Amniotic epithelial cell (primary cell): ENCODE measurements at regions not wholly inside any gene's neighbourhood (a gene's known extent, or its start where the extent isn't known, plus 50 kb on each side); places are given as distances from the start of the nearest gene placed in this dataset.
"Not testable (repeated sequence)": the region's sequence is repeated elsewhere in the genome, so short reads cannot be mapped to it uniquely, and the experiment has no call there.

Experiments
- DNase-seq: peaks from one replicate; pipeline ENCODE4 v3.0.0-alpha.2; 2010; ENCODE audit warnings: low read depth

- DNase-seq, result no peak
These were observed 447.3 kb upstream of the ARRDC3 start for GRCh38 chr5:91830361-91830953.

- no peak for DNase-seq
These were observed 442.5 kb upstream of the ARRDC3 start for GRCh38 chr5:91825618-91826017.

- DNase-seq, result no peak
These were observed 441.3 kb upstream of the ARRDC3 start for GRCh38 chr5:91824406-91824805.

- no peak for DNase-seq
These were observed 437.8 kb upstream of the ARRDC3 start for GRCh38 chr5:91820874-91821273.

GRCh38 chr5:91816681-91817080, 433.6 kb upstream of the ARRDC3 start:
- DNase-seq, result no peak

GRCh38 chr5:91797576-91797975, 414.5 kb upstream of the ARRDC3 start:
- no peak for DNase-seq

- DNase-seq, result no peak
These were observed 411.9 kb upstream of the ARRDC3 start for GRCh38 chr5:91794856-91795548.

- DNase-seq, result no peak
These were observed 411.3 kb upstream of the ARRDC3 start for GRCh38 chr5:91794455-91794854.

GRCh38 chr5:91787718-91788117, 404.6 kb upstream of the ARRDC3 start:
- no peak for DNase-seq

- no peak for DNase-seq
These were observed 394.6 kb upstream of the ARRDC3 start for GRCh38 chr5:91777671-91778070.

GRCh38 chr5:91776249-91776648, 393.1 kb upstream of the ARRDC3 start:
- no peak for DNase-seq

GRCh38 chr5:91770400-91770799, 387.3 kb upstream of the ARRDC3 start:
- DNase-seq, result no peak

GRCh38 chr5:91757383-91757782, 374.3 kb upstream of the ARRDC3 start:
- DNase-seq, result not testable (repeated sequence)

- DNase-seq, result no peak
These were observed 371.9 kb upstream of the ARRDC3 start for GRCh38 chr5:91754990-91755389.

GRCh38 chr5:91744470-91744869, 361.4 kb upstream of the ARRDC3 start:
- DNase-seq, result not testable (repeated sequence)

- no peak for DNase-seq
These were observed 359.4 kb upstream of the ARRDC3 start for GRCh38 chr5:91742550-91742949.

- no peak for DNase-seq
These were observed 358.8 kb upstream of the ARRDC3 start for GRCh38 chr5:91741764-91742505.

GRCh38 chr5:91730026-91730425, 346.9 kb upstream of the ARRDC3 start:
- no peak for DNase-seq

GRCh38 chr5:91727463-91727862, 344.3 kb upstream of the ARRDC3 start:
- no peak for DNase-seq

- no peak for DNase-seq
These were observed 339.8 kb upstream of the ARRDC3 start for GRCh38 chr5:91722736-91723467.

GRCh38 chr5:91712718-91713117, 329.6 kb upstream of the ARRDC3 start:
- no peak for DNase-seq

- no peak for DNase-seq
These were observed 324.4 kb upstream of the ARRDC3 start for GRCh38 chr5:91707521-91707841.
